Cardiac septum (tissue), 1 donor: ENCODE measurements at regions not wholly inside any gene's neighbourhood (a gene's known extent, or its start where the extent isn't known, plus 50 kb on each side); places are given as distances from the start of the nearest gene placed in this dataset.
"Not testable (repeated sequence)": the region's sequence is repeated elsewhere in the genome, so short reads cannot be mapped to it uniquely, and the experiment has no call there.

Source experiments
- DNase-seq: peaks from one replicate; pipeline ENCODE4 v3.0.0-alpha.2; 2020; ENCODE audit warnings: low spot score
- intact Hi-C: fragments of 100-400 bp; cut with DNase I; formaldehyde crosslinking; loops from one replicate; pipeline ENCODE4 v1.14.0; 2022
- donor health status: DM: no; HTN: no; CAD: no.

GRCh38 chr18:57890266-57890665 is 87.2 kb upstream of the ATP8B1 start:
- intact Hi-C loops = no loop called here

DNA sequence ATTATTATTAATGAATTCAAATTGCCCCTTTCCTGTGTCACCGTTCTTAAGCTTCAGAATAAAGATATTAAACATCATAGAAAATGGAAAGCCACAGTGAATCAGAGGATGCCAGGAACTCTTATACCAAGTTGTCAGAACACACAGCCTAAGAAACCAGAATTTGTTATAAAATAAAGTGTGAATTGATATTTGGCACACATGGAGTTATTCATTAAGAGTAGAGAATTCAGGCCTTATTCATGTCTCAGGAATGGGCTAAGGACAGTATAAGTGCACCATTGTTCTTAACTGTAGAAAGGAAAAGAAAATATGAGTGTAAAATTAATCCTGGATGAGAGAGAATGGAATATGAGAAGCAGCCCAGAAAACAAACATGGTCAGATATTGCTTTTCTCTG is 86.7 kb upstream of the ATP8B1 start:
- intact Hi-C loops = no loop called here
- no peak for DNase-seq

More at GRCh38 chr18:57890266-57890665, 87.2 kb upstream of the ATP8B1 start:
- no peak for DNase-seq

GRCh38 chr18:57887543-57888383 is 84.6 kb upstream of the ATP8B1 start:
- no peak for DNase-seq
- intact Hi-C loops = no loop called here

GRCh38 chr18:57885931-57886330 is 82.8 kb upstream of the ATP8B1 start:
- no peak for DNase-seq
- intact Hi-C loops = no loop called here

GRCh38 chr18:57882465-57882864 is 79.3 kb upstream of the ATP8B1 start:
- intact Hi-C loops = loop anchor here (5.0 kb wide), 1 partner anchor 240 kb away; no protein-coding TSS in a partner anchor

DNA sequence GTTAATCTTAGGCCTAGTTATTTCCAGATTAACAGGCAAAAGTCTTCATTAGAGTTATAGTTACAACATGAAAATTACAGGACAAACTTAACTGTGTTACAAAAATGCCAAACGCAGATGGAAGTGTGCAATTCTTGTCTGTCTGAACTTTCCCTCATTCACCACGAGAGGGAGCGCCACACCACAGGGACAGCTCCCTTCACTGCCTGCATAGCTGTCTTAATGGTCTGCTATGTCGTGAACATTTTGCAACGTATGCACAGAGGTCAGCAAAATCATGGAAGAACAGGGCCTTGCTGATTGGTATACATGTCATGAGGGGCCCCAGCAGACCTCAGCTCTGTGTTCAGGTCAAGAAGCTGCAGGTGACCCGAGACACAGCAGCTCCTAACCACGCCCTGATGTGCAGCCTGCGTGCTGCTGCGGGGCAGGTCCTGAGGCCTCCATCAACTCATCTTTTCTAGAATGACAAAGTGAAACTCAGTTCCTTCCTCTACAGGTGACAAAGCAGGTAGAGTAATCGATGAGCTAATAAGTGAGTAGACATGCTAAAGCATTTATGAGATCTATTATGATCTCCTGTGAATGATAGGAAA is 78.8 kb upstream of the ATP8B1 start:
- intact Hi-C loops = loop anchor here (5.0 kb wide), 1 partner anchor 240 kb away; no protein-coding TSS in a partner anchor
- no peak for DNase-seq

More at GRCh38 chr18:57882465-57882864, 79.3 kb upstream of the ATP8B1 start:
- DNase-seq = no peak

DNA sequence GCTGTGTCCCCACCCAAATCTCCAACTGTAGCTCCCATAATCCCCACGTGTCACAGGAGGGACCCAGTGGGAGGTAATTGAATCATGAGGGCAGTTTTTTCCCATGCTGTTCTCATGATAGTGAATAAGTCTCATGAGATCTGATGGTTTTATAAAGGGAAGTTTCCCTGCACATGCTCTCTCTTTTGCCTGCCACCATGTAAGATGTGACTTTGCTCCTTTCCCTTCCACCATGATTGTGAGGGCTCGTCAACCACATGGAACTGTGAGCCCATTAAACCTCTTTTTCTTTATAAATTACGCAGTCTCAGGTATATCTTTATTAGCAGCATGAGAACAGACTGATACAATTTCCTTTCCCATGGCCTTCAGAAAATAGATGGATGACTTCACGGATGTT is 76.8 kb upstream of the ATP8B1 start:
- intact Hi-C loops = loop anchor here (5.0 to 10.0 kb wide), 2 partner anchors 242 to 445 kb away; no protein-coding TSS in a partner anchor

DNA sequence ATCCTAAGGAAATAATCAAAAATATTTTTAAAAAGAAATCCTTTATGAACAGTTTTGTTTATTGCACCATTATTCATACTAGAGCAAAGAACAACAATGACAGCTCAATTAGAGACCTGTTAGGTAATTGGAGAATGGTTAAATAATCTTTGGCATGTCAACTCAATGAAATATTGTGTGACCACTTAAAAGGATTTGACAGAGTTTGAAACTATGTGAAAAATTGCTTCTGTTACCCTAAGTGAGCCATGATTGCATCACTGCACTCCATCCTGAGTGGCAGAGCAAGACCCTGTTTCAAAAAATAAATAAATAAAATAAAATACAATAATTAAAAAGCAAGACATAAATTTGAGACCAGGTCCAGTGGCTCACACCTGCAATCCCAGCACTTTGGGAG is 66.1 kb upstream of the ATP8B1 start:
- intact Hi-C loops = no loop called here
- DNase-seq = no peak

More for the DNA sequence above, 76.8 kb upstream of the ATP8B1 start:
- not testable (repeated sequence) for DNase-seq

DNA sequence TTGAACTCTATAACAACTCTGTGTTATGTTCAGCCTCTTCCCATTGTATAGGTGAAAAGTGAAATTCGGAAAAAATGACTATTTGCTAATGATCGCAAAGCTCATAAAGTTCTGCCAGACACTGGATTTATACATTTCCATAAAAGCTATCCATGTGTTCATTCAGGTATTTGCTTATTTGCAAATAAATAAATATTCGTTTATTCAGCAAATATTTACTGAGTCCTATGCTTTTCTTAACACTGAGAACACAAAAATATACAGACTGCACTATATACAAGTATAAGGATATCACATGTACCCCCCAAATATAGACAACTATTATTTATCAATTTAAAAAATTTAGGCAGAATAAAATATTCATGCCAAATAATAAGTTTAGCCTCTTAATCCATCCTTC is 63.2 kb upstream of the ATP8B1 start:
- no peak for DNase-seq
- intact Hi-C loops = no loop called here

DNA sequence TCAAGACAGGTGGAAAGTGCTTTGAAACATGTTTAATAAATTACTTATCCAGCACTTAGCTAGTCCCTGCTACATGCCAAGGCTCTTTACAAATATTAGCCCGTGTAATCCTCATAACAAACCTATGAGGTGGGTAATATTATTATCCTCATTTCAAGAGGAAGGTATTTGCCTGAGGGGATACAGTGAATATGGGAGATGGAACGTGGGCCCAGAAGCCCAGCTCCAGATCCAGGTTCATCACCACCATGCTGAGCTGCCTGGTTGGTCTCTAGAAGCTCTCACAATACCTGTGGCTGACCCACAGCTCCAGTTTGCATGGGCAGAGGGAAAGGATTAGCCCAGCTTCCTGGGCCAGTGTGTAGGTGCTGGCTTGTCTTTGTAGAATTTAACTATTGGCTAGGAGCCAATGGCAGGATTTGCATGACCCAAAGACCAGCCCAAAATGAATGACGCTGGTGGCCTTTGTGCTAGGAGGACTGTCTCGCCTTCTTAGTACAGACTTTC is 61.6 kb upstream of the ATP8B1 start:
- DNase-seq = no peak
- intact Hi-C loops = no loop called here

- intact Hi-C loops = no loop called here
- DNase-seq = no peak
Measured at GRCh38 chr18:57863706-57864105, 60.6 kb upstream of the ATP8B1 start.

DNA sequence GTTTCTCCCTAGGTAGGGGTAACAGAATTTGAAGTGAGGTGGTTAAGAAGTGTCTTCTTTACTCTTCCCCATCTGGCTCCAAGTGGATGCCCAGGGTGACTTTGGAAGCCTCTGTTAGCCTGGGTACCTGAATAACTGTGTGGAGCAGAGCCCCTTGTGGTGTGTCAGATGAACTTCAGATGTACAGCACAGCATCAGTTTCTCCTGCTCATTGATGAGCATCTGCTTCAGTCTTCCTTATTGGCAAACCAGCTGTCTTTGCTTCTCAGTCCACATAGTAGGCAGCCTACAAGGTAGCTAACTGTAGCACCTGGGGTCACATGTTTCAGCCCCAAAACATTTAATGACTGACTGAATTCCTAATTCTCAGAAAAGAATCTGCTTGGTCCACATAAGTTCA is 56.2 kb upstream of the ATP8B1 start:
- intact Hi-C loops = loop anchor here (10.0 kb wide), 1 partner anchor 225 kb away; no protein-coding TSS in a partner anchor
- DNase-seq = no peak

DNA sequence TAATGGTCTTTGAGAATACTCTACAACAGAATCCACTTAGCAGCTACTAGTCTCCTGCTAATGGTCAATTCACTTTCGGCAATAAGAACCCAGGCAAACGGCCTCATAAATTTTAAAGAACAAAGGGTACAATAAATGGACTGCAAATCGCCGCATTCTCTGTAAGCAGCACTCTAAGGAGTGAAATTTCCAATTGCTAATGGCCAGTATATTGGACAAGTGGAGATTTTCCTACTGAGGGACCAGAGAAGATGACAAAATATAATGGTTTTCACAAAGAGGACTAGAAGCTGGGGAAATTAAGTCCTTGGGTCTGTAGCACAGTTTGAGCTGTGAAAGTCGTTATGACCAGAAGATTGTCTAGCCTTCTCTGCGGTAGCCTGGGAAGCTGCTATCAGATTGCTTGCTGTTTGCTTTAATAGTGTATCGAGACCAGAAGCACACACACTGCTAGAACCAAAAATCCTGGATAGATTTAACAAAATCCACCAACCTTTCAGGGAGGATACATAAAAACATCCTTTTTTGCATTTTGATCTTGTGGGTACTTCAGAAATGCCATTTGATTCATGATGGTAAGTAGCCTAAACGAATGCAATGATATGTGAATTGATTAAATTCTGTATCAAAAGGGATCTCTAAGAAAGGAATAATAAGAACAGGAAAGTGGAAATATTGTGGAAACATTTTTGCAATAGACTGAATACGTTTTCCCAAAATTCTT is 53.6 kb upstream of the ATP8B1 start:
- intact Hi-C loops = loop anchor here (10.0 kb wide), 1 partner anchor 222 kb away; no protein-coding TSS in a partner anchor
- DNase-seq = no peak

GRCh38 chr18:57856128-57856527 is 53.0 kb upstream of the ATP8B1 start:
- intact Hi-C loops = loop anchor here (10.0 kb wide), 1 partner anchor 221 kb away; no protein-coding TSS in a partner anchor
- DNase-seq = no peak

DNA sequence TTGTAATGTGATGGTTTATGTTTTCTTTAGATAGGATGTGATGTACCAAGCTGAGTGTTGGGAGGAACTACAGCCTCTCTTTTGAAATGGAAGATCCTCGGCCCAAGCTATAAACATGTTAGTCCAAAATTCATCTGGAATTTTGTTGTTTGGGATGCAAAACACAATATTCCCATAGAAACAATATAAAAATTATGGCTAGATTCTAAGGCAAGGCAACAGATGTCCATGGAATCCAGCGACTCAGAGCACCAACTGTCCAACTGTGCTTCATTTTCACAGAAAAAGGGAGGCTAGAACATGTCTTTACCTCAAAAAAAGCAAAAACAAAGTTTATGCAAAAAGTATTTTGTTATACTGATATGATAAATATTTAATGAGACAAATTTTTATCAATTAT is 52.4 kb upstream of the ATP8B1 start:
- no peak for DNase-seq
- intact Hi-C loops = loop anchor here (10.0 kb wide), 1 partner anchor 221 kb away; no protein-coding TSS in a partner anchor

DNA sequence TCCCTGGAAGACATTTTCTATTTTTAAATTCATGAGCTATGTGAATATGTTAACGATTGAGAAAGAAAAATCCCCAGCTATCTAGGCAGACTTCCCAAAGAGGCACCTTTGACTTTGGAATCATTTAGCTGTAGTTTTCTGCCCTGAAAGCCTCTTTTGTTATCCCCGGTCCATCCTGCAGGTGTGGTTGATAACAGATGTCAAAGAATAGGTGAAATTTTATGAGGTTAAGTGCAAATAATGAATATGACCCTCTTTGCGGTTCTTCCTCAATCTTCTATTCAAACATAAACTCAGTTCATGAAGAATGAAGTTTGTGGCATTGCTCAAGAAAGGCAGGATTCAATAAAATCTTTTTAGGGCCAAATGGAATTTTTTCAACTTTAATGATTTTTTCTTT is 51.6 kb upstream of the ATP8B1 start:
- intact Hi-C loops = loop anchor here (10.0 kb wide), 1 partner anchor 220 kb away; no protein-coding TSS in a partner anchor

DNA sequence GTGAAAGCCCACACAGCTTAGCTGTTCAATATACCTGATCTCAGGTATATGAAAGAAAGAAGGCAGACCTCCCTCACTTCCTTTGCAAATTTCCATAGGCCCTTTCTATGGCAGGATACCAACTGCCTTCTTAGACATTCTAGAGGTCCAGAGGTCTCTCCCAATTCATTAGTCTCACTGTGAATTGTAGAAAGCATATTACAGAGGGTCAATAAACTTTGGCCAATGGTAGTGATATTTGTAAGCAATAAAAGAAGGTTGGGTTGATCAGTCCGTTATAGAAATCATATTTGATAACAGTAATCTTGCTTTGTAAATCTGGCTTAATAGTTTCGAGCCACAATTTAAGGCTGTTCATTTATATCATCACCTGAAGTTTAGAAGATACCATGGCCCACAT is 50.7 kb upstream of the ATP8B1 start:
- DNase-seq = no peak
- intact Hi-C loops = loop anchor here (10.0 kb wide), 1 partner anchor 219 kb away; no protein-coding TSS in a partner anchor

More for the DNA sequence above, 51.6 kb upstream of the ATP8B1 start:
- DNase-seq = no peak

DNA sequence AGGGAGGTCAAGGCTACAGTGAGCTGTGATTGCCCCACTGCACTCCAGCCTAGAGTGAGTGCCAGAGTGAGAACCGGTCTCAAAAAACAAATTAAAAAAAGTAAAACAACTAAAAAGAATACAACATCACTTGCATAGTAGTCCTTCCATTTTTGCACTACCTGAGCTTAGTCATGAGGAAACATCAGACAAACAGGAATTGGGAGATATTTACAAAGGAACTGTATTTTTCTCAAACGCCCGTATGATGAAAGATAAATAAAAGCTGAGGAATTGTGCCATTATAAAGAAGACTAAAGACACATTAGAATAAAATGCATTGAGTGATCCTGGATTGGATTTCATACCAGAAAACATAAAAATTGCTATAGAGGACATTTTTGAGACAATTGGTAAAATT is 50.0 kb upstream of the ATP8B1 start:
- DNase-seq = no peak
- intact Hi-C loops = loop anchor here (10.0 kb wide), 1 partner anchor 218 kb away; no protein-coding TSS in a partner anchor
